ENCODE measurements at regions not wholly inside any gene's neighbourhood (a gene's known extent, or its start where the extent isn't known, plus 50 kb on each side); places are given as distances from the start of the nearest gene placed in this dataset.

DNA sequence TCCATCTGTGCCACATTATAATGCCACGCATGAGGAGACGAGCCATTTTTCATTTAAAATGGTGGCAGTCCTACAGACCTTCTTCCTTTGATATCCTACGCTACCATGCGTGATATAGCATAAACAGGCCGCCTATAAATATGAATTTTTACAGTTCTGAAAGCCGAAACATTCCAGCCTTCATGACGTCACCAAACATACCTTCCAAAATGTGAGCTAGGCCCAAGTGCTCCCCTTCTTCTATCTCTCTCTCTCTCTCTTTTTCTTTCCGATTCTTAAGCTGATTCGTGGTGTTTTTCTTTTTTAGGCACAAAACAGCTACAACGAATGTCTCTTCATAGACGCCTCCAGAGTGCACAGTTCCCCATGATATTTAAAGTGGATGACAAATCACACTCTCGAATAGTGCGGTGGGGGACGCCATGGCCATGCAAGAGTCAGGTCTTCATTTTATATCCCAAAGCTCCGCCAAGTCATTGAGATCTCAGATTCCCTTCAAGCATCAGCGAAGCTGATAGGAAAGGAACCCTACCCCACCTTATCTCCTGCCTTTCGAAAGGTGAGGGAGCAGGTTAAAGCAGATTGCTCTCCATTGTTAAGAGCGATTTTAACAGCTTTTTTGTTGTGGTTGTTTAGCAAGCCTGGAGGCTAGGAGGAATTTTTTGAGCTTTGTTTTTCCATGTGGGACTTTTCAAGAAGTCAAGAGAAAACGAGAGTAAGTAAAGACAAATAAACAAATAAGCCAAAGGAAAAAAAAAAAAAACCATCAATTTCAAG, 436.3 kb downstream of the CMPK2 start:
- Histone ChIP-seq H3K4me3 (ENCODE audit: control insufficient read depth in 2 of 3, extremely low read depth in 1 of 3, insufficient read depth in 2 of 3, low read depth in 1 of 3, low read length in 3 of 3) (no peak overlapping the region), H3K9me1 (ENCODE audit: control insufficient read depth, extremely low read depth, insufficient read depth, low read length) (no peaks in the 10 kb centered on the region), H3K4me2 (ENCODE audit: control insufficient read depth, extremely low read depth, insufficient read depth, low read depth, low read length) (no peak overlapping the region), H3K27ac (ENCODE audit: control insufficient read depth, insufficient read depth, low read length) (no peak overlapping the region), H3K4me1 (ENCODE audit: control insufficient read depth, extremely low read depth, insufficient read depth, low read length) (no peaks in the 10 kb centered on the region), H3K27me3 (ENCODE audit: control insufficient read depth, extremely low read depth, insufficient read depth, low read length) (no peaks in the 10 kb centered on the region), H3K9me3 (ENCODE audit: control insufficient read depth, low read depth, low read length) (no peaks in the 10 kb centered on the region), H4K20me1 (ENCODE audit: control insufficient read depth, extremely low read depth, insufficient read depth, low read length) (no peaks in the 10 kb centered on the region), H3K36me3 (ENCODE audit: control insufficient read depth in 2 of 2, extremely low read depth in 1 of 2, insufficient read depth in 2 of 2, low read length in 2 of 2) (no peaks in the 10 kb centered on the region), H2AFZ (ENCODE audit: control insufficient read depth, low read length) (no peak overlapping the region), H3K9ac (ENCODE audit: control insufficient read depth, extremely low read depth, insufficient read depth, low read length) (no peak overlapping the region), H3K79me2 (ENCODE audit: control insufficient read depth, insufficient read depth, low read length) (no peaks in the 10 kb centered on the region)
- no peak for FAIRE-seq
- dilution Hi-C loops (cut with MboI; ENCODE audit: extremely low pct_ligation_motif_present, low sequenced_read_pairs): no loop called here
- no peak for DNase-seq (ENCODE audit: low read depth, low spot score)
- TF ChIP-seq, protein P1, sequence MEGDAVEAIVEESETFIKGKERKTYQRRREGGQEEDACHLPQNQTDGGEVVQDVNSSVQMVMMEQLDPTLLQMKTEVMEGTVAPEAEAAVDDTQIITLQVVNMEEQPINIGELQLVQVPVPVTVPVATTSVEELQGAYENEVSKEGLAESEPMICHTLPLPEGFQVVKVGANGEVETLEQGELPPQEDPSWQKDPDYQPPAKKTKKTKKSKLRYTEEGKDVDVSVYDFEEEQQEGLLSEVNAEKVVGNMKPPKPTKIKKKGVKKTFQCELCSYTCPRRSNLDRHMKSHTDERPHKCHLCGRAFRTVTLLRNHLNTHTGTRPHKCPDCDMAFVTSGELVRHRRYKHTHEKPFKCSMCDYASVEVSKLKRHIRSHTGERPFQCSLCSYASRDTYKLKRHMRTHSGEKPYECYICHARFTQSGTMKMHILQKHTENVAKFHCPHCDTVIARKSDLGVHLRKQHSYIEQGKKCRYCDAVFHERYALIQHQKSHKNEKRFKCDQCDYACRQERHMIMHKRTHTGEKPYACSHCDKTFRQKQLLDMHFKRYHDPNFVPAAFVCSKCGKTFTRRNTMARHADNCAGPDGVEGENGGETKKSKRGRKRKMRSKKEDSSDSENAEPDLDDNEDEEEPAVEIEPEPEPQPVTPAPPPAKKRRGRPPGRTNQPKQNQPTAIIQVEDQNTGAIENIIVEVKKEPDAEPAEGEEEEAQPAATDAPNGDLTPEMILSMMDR (optimal IDR thresholded peaks at IDR 0.05 in 1 of 3, IDR thresholded peaks at IDR 0.05 in 1 of 3, conservative IDR thresholded peaks at IDR 0.05 in 1 of 3; ENCODE audit: extremely low read depth in 1 of 3, insufficient read depth in 2 of 3, low read length in 3 of 3): no peak
- no peak for TF ChIP-seq EZH2 (IDR thresholded peaks at IDR 0.05; ENCODE audit: low read length)

- H2AFZ ChIP-seq (ENCODE audit: control insufficient read depth, low read length): no peak overlapping the region
- TF ChIP-seq, protein P1 (optimal IDR thresholded peaks at IDR 0.05 in 1 of 3, IDR thresholded peaks at IDR 0.05 in 1 of 3, conservative IDR thresholded peaks at IDR 0.05 in 1 of 3; ENCODE audit: extremely low read depth in 1 of 3, insufficient read depth in 2 of 3, low read length in 3 of 3): no peak
- no peak for TF ChIP-seq EZH2 (IDR thresholded peaks at IDR 0.05; ENCODE audit: low read length)
- no peak overlapping the region for H3K4me2 ChIP-seq (ENCODE audit: control insufficient read depth, extremely low read depth, insufficient read depth, low read depth, low read length)
- no peaks in the 10 kb centered on the region for H3K9me3 ChIP-seq (ENCODE audit: control insufficient read depth, low read depth, low read length)
- no peaks in the 10 kb centered on the region for H4K20me1 ChIP-seq (ENCODE audit: control insufficient read depth, extremely low read depth, insufficient read depth, low read length)
- H3K27ac ChIP-seq (ENCODE audit: control insufficient read depth, insufficient read depth, low read length): no peak overlapping the region
- H3K4me1 ChIP-seq (ENCODE audit: control insufficient read depth, extremely low read depth, insufficient read depth, low read length): no peaks in the 10 kb centered on the region
- no peaks in the 10 kb centered on the region for H3K79me2 ChIP-seq (ENCODE audit: control insufficient read depth, insufficient read depth, low read length)
- DNase-seq (ENCODE audit: low read depth, low spot score): no peak
- H3K9ac ChIP-seq (ENCODE audit: control insufficient read depth, extremely low read depth, insufficient read depth, low read length): no peak overlapping the region
- H3K27me3 ChIP-seq (ENCODE audit: control insufficient read depth, extremely low read depth, insufficient read depth, low read length): no peaks in the 10 kb centered on the region
- no peak overlapping the region for H3K4me3 ChIP-seq (ENCODE audit: control insufficient read depth in 2 of 3, extremely low read depth in 1 of 3, insufficient read depth in 2 of 3, low read depth in 1 of 3, low read length in 3 of 3)
- dilution Hi-C loops (cut with MboI; ENCODE audit: extremely low pct_ligation_motif_present, low sequenced_read_pairs): no loop called here
- no peaks in the 10 kb centered on the region for H3K36me3 ChIP-seq (ENCODE audit: control insufficient read depth in 2 of 2, extremely low read depth in 1 of 2, insufficient read depth in 2 of 2, low read length in 2 of 2)
- H3K9me1 ChIP-seq (ENCODE audit: control insufficient read depth, extremely low read depth, insufficient read depth, low read length): no peaks in the 10 kb centered on the region
- no peak for FAIRE-seq
Measured at GRCh38 chr2:6434438-6434837, 431.3 kb downstream of the CMPK2 start.
